ENCODE measurements at regions not wholly inside any gene's neighbourhood (a gene's known extent, or its start where the extent isn't known, plus 50 kb on each side); places are given as distances from the start of the nearest gene placed in this dataset.
"Not testable (repeated sequence)": the region's sequence is repeated elsewhere in the genome, so short reads cannot be mapped to it uniquely, and the experiment has no call there.

GRCh38 chr11:122604621-122605020, 50.9 kb upstream of the UBASH3B start:
- no peak for DNase-seq (ENCODE audit: low read depth in 2 of 2)

GRCh38 chr11:122601141-122602125, 54.1 kb upstream of the UBASH3B start:
- no peak for DNase-seq (ENCODE audit: low read depth in 2 of 2)

GRCh38 chr11:122600290-122600689, 55.2 kb upstream of the UBASH3B start:
- no peak for DNase-seq (ENCODE audit: low read depth in 2 of 2)

DNA sequence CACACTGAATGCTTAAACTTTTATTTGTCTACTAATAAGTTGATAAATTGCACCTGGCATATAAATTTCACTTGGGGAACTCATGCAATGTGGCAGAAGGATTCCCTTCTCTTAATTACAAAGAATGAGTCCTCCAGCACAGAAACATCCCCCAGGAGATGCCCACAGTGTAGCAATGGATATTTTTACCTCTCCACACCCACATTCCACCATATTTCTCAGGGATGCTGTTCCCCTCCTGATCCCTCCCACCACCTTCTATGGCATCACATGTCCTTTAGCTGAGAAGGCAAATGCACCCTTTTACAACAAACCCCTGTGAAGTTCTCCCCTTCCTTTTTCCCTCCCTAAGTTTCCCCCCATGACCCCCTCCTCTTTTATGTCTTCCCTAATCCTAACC, 56.1 kb upstream of the UBASH3B start:
- DNase-seq (ENCODE audit: low read depth in 2 of 2): no peak

DNA sequence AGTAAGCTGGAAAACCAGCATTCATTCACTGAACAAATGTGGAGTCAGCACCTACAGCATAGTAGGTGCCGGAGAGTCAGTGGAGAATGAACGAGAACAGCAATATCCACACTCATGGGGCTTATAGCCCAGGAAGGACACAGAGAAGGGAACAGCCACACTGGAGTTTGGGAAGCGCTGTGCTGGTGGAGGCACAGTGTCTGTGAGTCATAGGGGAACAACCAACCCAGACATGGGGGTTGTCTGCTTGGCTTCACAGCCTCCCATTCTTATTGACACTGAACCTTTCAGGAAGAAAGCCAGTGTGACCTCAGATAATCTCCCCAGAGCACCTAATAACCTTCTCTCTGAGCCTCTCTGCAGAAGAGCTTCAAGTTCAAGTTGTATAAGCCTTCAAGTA, 56.6 kb upstream of the UBASH3B start:
- no peak for DNase-seq (ENCODE audit: low read depth in 2 of 2)

DNA sequence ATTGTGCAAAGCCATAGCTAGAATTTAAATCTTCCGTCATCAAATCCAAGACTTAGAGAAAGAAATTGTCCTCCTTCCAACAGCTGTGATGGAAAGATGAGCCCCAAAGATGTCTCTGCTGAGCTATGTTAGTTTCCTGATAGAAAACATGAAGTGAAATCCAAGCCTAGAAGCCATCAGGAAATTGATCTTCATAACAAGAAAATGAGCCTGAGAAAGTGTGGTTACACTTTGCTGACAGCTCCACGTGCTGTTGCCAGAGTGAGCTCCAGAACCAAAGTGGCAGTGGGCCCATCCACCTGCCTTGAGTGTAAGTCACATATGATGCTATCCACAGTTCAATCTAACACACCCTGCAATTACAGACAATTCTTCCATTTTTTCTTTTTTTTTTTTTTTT, 58.0 kb upstream of the UBASH3B start:
- DNase-seq (ENCODE audit: low read depth in 2 of 2): no peak

DNA sequence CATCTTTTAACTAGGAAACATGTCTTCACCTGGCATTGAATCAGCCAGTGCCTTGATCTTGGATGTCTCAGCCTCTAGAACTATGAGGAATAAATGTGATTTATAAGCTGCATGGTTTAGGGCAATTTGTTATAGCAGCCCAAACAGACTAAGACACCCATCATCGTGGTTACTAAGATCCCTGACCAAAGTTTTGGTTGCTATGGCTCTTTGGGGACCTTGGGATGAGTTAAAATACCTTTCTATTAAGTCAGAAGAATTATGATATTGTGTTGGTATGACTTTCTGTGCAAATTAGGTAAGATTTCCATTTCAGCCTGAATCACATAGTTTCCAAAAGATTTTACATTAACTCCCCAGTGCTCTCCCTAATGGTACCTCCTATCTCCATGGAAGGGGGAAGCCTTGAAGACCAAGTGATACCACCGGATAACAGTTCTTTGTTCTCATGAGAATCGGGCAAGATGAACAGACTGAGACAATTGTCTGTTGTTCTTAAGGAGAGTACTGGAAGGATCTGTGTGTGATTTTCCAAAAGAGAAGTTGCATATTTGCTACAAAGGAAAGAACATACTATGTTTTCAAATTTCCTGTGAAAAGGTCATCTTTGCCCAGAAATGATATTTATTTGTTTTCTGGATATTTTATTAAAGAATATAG, 60.4 kb upstream of the UBASH3B start:
- DNase-seq (ENCODE audit: low read depth in 2 of 2): no peak

GRCh38 chr11:122593473-122594420, 61.8 kb upstream of the UBASH3B start:
- DNase-seq (ENCODE audit: low read depth in 2 of 2): no peak

DNA sequence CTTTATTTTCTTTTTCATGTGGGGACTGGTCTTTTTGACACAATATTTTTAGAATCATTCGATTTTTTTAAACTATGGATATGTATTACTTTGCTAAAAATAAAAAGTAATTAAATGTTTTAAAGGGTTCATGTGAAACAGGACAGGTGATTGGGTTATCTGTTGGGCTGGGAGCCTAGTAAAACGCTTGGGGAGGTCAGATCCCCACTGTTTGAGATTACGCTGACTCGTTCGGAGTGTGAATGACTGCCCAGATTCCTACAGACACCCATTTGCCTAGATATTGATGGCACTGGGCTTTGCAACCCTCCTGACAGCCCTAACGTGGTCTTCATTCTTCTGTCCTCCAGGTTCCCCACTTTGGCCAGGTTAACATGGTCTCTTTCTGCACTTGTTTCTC, 62.9 kb upstream of the UBASH3B start:
- DNase-seq (ENCODE audit: low read depth in 2 of 2): no peak

DNA sequence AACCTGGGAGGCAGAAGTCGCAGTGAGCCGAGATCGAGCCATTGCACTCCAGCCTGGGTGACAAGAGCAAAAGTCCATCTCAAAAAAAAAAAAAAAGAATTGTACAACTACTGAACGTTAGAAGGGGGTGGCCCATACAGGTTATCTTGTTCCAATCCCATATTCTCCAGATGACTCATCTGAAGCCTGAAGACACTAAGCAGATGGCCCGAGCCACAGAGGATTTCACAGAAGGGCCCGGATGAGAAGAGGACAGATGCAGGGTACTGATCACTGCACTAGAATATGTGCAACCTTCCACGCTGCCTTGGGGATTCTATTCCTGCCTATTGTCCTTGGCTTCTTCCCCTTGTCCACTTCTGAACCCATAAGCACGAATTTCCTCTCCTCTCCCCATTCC, 70.9 kb upstream of the UBASH3B start:
- no peak for DNase-seq (ENCODE audit: low read depth in 2 of 2)

DNA sequence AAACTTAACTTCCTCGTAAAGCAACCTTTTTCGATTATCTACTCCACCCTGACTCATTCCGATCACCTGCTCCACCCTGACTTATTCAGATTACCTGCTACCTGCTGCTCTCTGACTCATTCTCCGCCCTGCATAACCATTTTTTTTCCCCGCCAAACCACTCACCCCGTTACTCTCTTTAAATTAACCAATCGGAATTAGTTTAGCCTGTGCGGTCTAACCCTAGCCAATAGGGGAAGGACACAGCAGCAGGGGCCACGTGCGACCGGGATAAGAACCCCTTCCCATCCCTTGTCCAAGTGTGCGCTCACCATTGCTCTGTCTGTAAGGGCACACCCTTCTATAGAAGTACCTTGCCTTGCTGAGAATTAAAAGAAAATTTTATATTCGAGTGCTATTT, 75.5 kb upstream of the UBASH3B start:
- DNase-seq (ENCODE audit: low read depth in 2 of 2): not testable (repeated sequence)

DNA sequence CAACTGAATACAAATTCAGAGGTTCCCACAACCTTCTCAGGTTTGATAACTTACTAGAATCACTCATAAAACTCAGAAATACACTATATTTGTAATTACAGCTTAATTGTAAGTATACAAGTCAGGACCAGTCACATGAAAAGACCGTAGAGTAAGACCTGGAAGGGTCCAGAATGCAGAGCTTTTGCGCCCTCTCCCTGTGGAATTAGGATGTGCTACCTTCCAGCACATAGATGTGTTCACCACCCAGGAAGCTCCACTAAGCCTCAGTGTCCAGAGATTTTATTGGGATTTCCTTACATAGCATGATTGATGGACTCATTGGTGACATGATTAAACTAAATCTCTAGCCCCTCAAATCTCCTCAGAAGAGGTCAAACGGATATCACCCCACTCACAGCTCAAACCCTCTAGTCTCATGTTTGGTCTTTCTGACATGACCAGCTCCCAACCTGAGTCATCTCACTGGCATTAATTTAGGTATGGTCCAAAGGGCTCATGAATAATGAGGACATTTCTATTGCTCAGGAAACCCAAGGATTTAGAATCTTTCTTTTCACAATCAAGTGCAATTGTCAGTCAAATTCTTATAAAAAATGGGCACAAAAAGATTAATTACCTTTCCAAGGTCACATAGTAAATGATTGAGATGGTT, 77.2 kb upstream of the UBASH3B start:
- DNase-seq (ENCODE audit: low read depth in 2 of 2): no peak

GRCh38 chr11:122572592-122572991, 82.9 kb upstream of the UBASH3B start:
- DNase-seq (ENCODE audit: low read depth in 2 of 2): no peak

DNA sequence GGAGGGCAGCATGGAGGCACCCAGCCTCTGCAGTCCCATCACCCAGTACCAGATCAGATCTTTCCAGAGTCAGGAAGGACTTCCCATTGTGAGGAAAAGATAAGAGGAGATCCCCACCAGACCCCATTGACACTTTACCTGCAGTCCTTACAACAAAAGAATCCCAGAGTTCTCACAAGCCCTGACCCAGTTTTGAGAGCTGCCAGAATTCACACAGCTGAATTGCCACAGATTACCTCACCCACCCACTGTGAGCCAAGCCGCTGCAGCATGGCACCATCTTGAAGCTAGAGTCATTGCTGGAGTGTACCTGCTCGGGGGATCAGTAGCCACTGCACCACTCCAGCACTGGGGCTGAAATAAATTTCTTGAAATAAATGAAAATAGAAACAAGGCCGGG, 91.8 kb upstream of the UBASH3B start:
- DNase-seq (ENCODE audit: low read depth in 2 of 2): no peak

GRCh38 chr11:122559734-122560382, 95.7 kb upstream of the UBASH3B start:
- no peak for DNase-seq (ENCODE audit: low read depth in 2 of 2)

DNA sequence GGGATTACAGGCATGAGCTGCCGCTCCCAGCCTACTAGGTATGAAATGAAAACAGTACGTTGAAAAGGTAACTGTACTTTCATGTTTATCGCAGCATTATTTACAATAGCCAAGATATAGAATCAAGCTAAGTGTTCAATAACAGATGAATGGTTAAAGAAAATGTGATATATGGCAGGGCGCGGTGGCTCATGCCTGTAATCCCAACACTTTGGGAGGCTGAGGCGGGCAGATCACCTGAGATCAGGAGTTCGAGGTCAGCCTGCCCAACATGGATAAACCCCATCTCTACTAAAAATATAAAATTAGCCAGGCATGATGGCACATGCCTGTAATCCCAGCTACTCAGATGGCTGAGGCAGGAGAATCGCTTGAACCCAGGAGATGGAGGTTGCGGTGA, 96.3 kb upstream of the UBASH3B start:
- DNase-seq (ENCODE audit: low read depth in 2 of 2): not testable (repeated sequence)

GRCh38 chr11:122557163-122557562, 98.4 kb upstream of the UBASH3B start:
- not testable (repeated sequence) for DNase-seq (ENCODE audit: low read depth in 2 of 2)

DNA sequence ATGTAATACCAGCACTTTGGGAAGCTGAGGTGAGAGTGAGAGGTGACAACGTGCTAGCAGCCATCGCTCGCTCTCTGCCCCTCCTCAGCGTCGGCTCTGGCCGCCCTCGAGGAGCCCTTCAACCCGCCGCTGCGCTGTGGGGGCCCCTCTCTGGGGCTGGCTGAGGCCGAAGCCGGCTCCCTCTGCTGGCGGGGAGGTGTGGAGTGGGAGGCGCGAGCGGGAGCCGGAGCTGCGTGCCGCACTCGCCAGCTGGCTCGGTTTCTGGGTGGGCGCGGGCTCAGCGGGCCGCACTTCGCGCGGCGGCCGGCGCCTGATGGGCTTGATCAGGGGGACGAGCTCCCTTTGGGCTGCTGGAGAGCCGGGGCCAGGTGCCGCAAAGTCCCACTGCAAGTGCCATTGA, 98.9 kb upstream of the UBASH3B start:
- no peak for DNase-seq (ENCODE audit: low read depth in 2 of 2)

DNA sequence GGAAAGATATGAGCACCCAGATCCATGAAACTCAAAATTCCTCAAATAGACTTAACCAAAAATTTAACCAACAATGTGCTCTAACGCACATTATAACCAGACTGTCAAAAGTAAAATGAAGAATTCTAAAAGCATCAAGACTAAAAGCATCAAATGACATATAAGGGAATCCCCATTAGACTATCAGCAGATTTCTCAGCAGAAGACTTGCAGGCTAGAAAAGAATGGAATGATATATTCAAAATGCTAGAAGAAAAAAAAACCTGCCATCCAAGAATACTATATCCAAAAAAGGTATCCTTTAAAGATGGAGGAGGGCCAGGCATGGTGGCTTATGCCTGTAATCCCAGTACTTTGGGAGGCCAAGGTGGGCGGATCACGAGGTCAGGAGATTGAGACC, 117.5 kb upstream of the UBASH3B start:
- no peak for DNase-seq (ENCODE audit: low read depth in 2 of 2)

GRCh38 chr11:122524898-122525297, 130.6 kb upstream of the UBASH3B start:
- DNase-seq (ENCODE audit: low read depth in 2 of 2): no peak

All from stimulated activated CD4-positive, alpha-beta T cell treated with anti-CD3 and anti-CD28 coated beads, Interleukin-12 subunit alpha, Interleukin-12 subunit beta, amount 100 ng/mL, for 24 hours (primary cell).